Activated CD4-positive, alpha-beta memory T cell treated with anti-CD3 and anti-CD28 coated beads, Interleukin-2, amount 10 ng/mL, durations not matched to agents 7 days and 5 days (primary cell): ENCODE measurements at regions not wholly inside any gene's neighbourhood (a gene's known extent, or its start where the extent isn't known, plus 50 kb on each side); places are given as distances from the start of the nearest gene placed in this dataset.
"Not testable (repeated sequence)": the region's sequence is repeated elsewhere in the genome, so short reads cannot be mapped to it uniquely, and the experiment has no call there.

Experiments
- CTCF ChIA-PET: fragments of 350-600 bp; sonication (Branson Sonifier 250); formaldehyde crosslinking; loops from one replicate; lab custom pipeline; 2021; ENCODE audit warnings: antibody characterized with exemption, inconsistent platforms; lab: Charles Lee
- POLR2A ChIA-PET: fragments of 350-600 bp; sonication (Branson Sonifier 250); formaldehyde crosslinking; loops from one replicate; lab custom pipeline; 2021; ENCODE audit warnings: antibody characterized with exemption; lab: Charles Lee
- DNase-seq: peaks from one replicate; pipeline ENCODE4 v3.0.0-alpha.2; 2020
- H3K27ac Mint-ChIP-seq: one replicate; pipeline ENCODE4 v1.8.0; 2021; ENCODE audit warnings: mild to moderate bottlenecking, mixed read lengths
- H3K27me3 Mint-ChIP-seq: one replicate; pipeline ENCODE4 v1.8.0; 2021; ENCODE audit warnings: mixed read lengths
- H3K36me3 Mint-ChIP-seq: one replicate; pipeline ENCODE4 v1.8.0; 2021; ENCODE audit warnings: low read depth, mixed read lengths
- H3K4me1 Mint-ChIP-seq: one replicate; pipeline ENCODE4 v1.8.0; 2021; ENCODE audit warnings: mixed read lengths
- H3K4me3 Mint-ChIP-seq: one replicate; pipeline ENCODE4 v1.8.0; 2021; ENCODE audit warnings: mild to moderate bottlenecking, mixed read lengths
- H3K9me3 Mint-ChIP-seq: one replicate; pipeline ENCODE4 v1.8.0; 2021; ENCODE audit warnings: mixed read lengths

GRCh38 chr9:78172610-78173009, 63.3 kb upstream of the CEP78 start:
- H3K4me1 Mint-ChIP-seq, H3K36me3 Mint-ChIP-seq, POLR2A ChIA-PET: not testable (repeated sequence)

GRCh38 chr9:78171651-78172050, 64.2 kb upstream of the CEP78 start:
- H3K27ac Mint-ChIP-seq = no peak overlapping the region

More at GRCh38 chr9:78172610-78173009, 63.3 kb upstream of the CEP78 start:
- H3K27me3 Mint-ChIP-seq, CTCF ChIA-PET, H3K9me3 Mint-ChIP-seq, H3K4me3 Mint-ChIP-seq, H3K27ac Mint-ChIP-seq, DNase-seq: not testable (repeated sequence)

GRCh38 chr9:78169125-78169524, 66.8 kb upstream of the CEP78 start:
- Mint-ChIP-seq H3K4me3 (no peak overlapping the region), H3K9me3 (peaks cover 10% of the 10 kb centered on the region), H3K36me3 (no peaks in the 10 kb centered on the region), H3K27ac (no peak overlapping the region), H3K27me3 (peaks cover 6% of the 10 kb centered on the region), H3K4me1 (no peaks in the 10 kb centered on the region)
- ChIA-PET CTCF (interaction anchor here (1.5 kb wide), 1 partner anchor 9 kb away, joined by 4 read pairs; no protein-coding TSS in a partner anchor), POLR2A (no interaction called here)
- no peak for DNase-seq

More at GRCh38 chr9:78171651-78172050, 64.2 kb upstream of the CEP78 start:
- Mint-ChIP-seq H3K27me3 (peaks cover 6% of the 10 kb centered on the region), H3K9me3 (peaks cover 5% of the 10 kb centered on the region), H3K4me3 (no peak overlapping the region), H3K4me1 (no peaks in the 10 kb centered on the region), H3K36me3 (no peaks in the 10 kb centered on the region)
- ChIA-PET CTCF (no interaction called here), POLR2A (no interaction called here)
- no peak for DNase-seq

GRCh38 chr9:78167356-78167755, 68.5 kb upstream of the CEP78 start:
- Mint-ChIP-seq H3K4me3 (no peak overlapping the region), H3K27me3 (peaks cover 10% of the 10 kb centered on the region), H3K4me1 (no peaks in the 10 kb centered on the region), H3K27ac (no peak overlapping the region), H3K9me3 (peaks cover 14% of the 10 kb centered on the region), H3K36me3 (no peaks in the 10 kb centered on the region)
- DNase-seq = no peak
- CTCF ChIA-PET = no interaction called here
- POLR2A ChIA-PET = no interaction called here

- no peak for DNase-seq
- POLR2A ChIA-PET = no interaction called here
- Mint-ChIP-seq H3K27me3 (peaks cover 4% of the 10 kb centered on the region), H3K27ac (no peak overlapping the region), H3K36me3 (no peaks in the 10 kb centered on the region), H3K4me3 (no peak overlapping the region), H3K9me3 (peaks cover 12% of the 10 kb centered on the region), H3K4me1 (no peaks in the 10 kb centered on the region)
- CTCF ChIA-PET = no interaction called here
Observed at GRCh38 chr9:78163834-78164233, 72.0 kb upstream of the CEP78 start.

GRCh38 chr9:78158286-78158685, 77.6 kb upstream of the CEP78 start:
- DNase-seq = no peak
- Mint-ChIP-seq H3K36me3 (no peaks in the 10 kb centered on the region), H3K9me3 (no peaks in the 10 kb centered on the region), H3K27ac (no peak overlapping the region), H3K4me1 (no peaks in the 10 kb centered on the region), H3K27me3 (peaks cover 6% of the 10 kb centered on the region), H3K4me3 (no peak overlapping the region)
- ChIA-PET CTCF (no interaction called here), POLR2A (no interaction called here)

- POLR2A ChIA-PET = no interaction called here
- DNase-seq = no peak
- H3K4me1 Mint-ChIP-seq = no peaks in the 10 kb centered on the region
Observed at GRCh38 chr9:78150983-78151356, 84.9 kb upstream of the CEP78 start.

GRCh38 chr9:78150312-78150982, 85.4 kb upstream of the CEP78 start:
- no peak overlapping the region for H3K4me3 Mint-ChIP-seq
- CTCF ChIA-PET = no interaction called here

More at GRCh38 chr9:78150983-78151356, 84.9 kb upstream of the CEP78 start:
- H3K36me3 Mint-ChIP-seq = no peaks in the 10 kb centered on the region
- CTCF ChIA-PET = no interaction called here
- H3K27me3 Mint-ChIP-seq = no peaks in the 10 kb centered on the region
- H3K9me3 Mint-ChIP-seq = no peaks in the 10 kb centered on the region
- H3K4me3 Mint-ChIP-seq = no peak overlapping the region
- H3K27ac Mint-ChIP-seq = no peak overlapping the region

GRCh38 chr9:78149702-78150291, 86.1 kb upstream of the CEP78 start:
- Mint-ChIP-seq H3K4me1 (peaks cover 3% of the 10 kb centered on the region), H3K9me3 (no peaks in the 10 kb centered on the region), H3K4me3 (no peak overlapping the region), H3K27ac (no peak overlapping the region), H3K27me3 (no peaks in the 10 kb centered on the region), H3K36me3 (no peaks in the 10 kb centered on the region)
- POLR2A ChIA-PET = no interaction called here
- no peak for DNase-seq
- CTCF ChIA-PET = no interaction called here

More at GRCh38 chr9:78150312-78150982, 85.4 kb upstream of the CEP78 start:
- Mint-ChIP-seq H3K36me3 (no peaks in the 10 kb centered on the region), H3K4me1 (no peaks in the 10 kb centered on the region), H3K27ac (no peak overlapping the region), H3K27me3 (no peaks in the 10 kb centered on the region), H3K9me3 (no peaks in the 10 kb centered on the region)
- POLR2A ChIA-PET = no interaction called here
- no peak for DNase-seq

GRCh38 chr9:78146241-78146640, 89.6 kb upstream of the CEP78 start:
- H3K27ac Mint-ChIP-seq = no peak overlapping the region
- peaks cover 4% of the 10 kb centered on the region for H3K4me1 Mint-ChIP-seq

GRCh38 chr9:78144663-78145377, 91.1 kb upstream of the CEP78 start:
- Mint-ChIP-seq H3K4me1 (peaks cover 4% of the 10 kb centered on the region), H3K27me3 (no peaks in the 10 kb centered on the region), H3K27ac (no peak overlapping the region), H3K4me3 (no peak overlapping the region), H3K36me3 (peaks cover 3% of the 10 kb centered on the region), H3K9me3 (peaks cover 10% of the 10 kb centered on the region)
- no peak for DNase-seq
- ChIA-PET CTCF (no interaction called here), POLR2A (no interaction called here)

More at GRCh38 chr9:78146241-78146640, 89.6 kb upstream of the CEP78 start:
- Mint-ChIP-seq H3K36me3 (no peaks in the 10 kb centered on the region), H3K27me3 (no peaks in the 10 kb centered on the region), H3K9me3 (peaks cover 6% of the 10 kb centered on the region), H3K4me3 (no peak overlapping the region)
- ChIA-PET CTCF (interaction anchor here (0.6 kb wide), 1 partner anchor 14 kb away, joined by 3 read pairs; no protein-coding TSS in a partner anchor), POLR2A (interaction anchor here (0.6 kb wide), 1 partner anchor 16 kb away, joined by 3 read pairs; no protein-coding TSS in a partner anchor)
- no peak for DNase-seq

- Mint-ChIP-seq H3K27ac (no peak overlapping the region), H3K9me3 (peaks cover 15% of the 10 kb centered on the region), H3K4me1 (peaks cover 4% of the 10 kb centered on the region), H3K36me3 (peaks cover 3% of the 10 kb centered on the region), H3K27me3 (no peaks in the 10 kb centered on the region), H3K4me3 (no peak overlapping the region)
- ChIA-PET CTCF (no interaction called here), POLR2A (no interaction called here)
- no peak for DNase-seq
Observed at GRCh38 chr9:78144008-78144381, 91.9 kb upstream of the CEP78 start.

- no peak for DNase-seq
- Mint-ChIP-seq H3K36me3 (peaks cover 3% of the 10 kb centered on the region), H3K4me1 (peaks cover 4% of the 10 kb centered on the region), H3K9me3 (peaks cover 15% of the 10 kb centered on the region), H3K27ac (no peak overlapping the region), H3K27me3 (no peaks in the 10 kb centered on the region), H3K4me3 (no peak overlapping the region)
- POLR2A ChIA-PET = no interaction called here
- CTCF ChIA-PET = no interaction called here
Observed at GRCh38 chr9:78143281-78144007, 92.4 kb upstream of the CEP78 start.
